ENCODE measurements at regions not wholly inside any gene's neighbourhood (a gene's known extent, or its start where the extent isn't known, plus 50 kb on each side); places are given as distances from the start of the nearest gene placed in this dataset.
"Not testable (repeated sequence)": the region's sequence is repeated elsewhere in the genome, so short reads cannot be mapped to it uniquely, and the experiment has no call there.

DNA sequence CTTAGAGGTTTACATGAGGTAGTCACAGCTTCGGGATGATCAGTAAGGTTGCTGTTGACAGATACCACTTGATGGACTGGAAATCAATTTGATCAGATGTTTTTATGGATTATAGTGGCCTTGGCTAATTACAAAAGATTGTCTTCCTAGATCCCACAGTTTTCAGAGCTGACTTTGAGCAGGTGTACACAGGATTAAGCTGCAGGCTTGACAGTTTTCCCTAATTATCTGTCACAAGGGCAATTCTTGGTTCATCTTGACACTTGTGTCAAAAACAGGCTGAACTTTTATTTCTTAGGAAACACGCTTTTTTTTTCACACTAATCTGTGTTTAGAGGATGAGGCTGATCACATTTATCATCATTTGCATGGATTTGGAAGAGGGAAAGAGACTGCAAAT is 824.0 kb upstream of the PIK3C3 start:
- no peak for DNase-seq (ENCODE audit: low read depth)

DNA sequence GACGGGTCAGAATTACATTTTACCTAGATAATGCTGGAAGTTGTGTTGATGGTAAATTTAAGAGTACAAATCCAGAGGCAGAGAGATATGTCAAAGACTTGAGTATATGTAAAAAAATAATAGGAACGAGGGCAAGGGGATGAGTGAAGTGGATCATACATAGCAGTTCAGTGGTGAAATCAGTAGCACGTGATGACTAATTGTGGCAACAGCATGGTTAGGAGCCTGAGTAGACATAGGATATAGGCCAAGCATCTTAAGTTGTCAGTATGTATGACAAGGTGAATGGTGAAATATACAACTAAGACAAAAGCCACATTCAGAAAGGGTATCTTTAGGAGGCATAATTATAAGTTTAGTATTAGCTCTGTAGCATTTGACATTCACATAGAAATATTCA is 826.5 kb upstream of the PIK3C3 start:
- DNase-seq (ENCODE audit: low read depth), result no peak

DNA sequence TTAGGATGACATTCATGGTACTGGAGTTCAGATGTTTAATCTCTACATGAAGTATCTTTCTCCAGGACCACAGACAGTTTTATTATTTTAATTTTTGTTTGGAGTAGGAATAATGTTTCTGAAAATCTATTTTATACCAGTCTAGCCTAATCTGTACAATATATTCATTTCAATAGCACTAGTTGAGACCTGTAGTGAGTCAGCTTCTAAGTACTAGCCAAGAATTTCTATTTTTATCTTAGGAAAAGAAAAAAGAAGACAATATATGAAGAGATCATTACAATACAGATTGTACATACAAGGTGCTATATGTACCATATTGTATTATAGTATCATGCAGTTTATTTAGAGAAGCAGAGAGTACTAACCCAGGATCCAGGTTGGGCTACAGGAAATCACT is 826.9 kb upstream of the PIK3C3 start:
- DNase-seq (ENCODE audit: low read depth), result no peak

DNA sequence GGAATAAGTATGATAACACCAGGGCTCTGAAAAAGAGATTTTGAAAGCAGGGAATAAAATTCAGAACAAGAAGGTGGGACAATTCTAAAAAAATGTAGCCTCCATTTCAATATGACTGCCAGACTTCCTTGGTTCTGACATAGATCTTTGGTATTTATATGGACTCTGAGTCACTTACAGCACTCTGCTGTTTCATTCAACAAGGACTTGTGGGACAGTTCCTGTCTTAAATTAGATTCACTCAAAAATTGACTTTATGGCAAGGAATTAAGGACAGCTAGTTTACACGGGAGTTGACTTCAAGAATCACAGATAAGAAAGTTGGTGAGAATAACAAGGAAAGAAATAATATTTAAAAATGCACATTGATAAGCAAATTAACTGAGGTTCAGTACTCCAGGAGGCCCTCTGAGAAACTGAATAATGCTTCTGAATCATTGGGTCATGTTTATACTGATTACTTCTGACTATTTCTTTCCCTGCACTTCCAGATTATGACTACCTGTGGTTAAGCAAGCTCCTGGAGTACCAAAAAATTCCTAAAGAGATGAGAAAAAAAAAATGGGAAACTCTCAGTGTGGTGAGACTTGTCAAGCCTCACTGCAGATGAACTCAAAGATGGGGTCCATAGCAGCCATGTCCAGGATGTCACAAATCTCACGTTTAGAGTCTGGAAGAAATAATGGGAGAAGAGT is 828.3 kb upstream of the PIK3C3 start:
- no peak for DNase-seq (ENCODE audit: low read depth)

DNA sequence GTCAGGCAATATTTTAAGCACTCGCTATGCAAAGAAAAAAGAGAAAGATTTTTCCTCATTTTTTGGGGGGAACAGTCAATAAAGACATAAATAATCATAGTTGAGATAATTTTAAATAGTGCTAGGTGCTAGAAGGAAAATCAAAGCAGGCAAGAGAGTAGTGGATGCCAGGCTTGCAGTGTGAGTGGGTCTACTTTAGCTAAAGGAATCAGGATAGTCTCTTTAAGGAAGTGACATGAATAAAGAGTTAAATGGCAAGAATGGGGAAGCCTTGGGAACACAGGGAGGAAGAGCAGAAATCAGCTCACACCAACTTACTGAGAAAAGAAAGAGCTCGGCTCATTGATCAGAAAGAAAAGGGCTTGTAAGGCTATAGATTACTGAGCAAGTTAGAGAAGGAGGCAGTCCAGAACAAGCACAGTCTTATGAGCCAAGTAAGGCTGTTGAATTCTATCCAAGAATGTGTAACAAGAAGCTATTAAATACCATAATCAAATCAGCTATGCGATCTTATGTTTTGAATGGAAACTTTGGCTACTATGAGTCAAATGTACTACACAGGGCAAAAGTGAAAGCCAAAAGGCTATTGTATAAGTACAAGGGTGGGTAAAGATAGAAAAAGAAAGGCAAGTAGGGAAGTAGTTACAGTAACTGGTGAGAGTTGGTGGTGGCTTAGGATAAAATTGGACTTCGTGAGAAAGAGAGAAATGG is 833.8 kb upstream of the PIK3C3 start:
- no peak for DNase-seq (ENCODE audit: low read depth)

DNA sequence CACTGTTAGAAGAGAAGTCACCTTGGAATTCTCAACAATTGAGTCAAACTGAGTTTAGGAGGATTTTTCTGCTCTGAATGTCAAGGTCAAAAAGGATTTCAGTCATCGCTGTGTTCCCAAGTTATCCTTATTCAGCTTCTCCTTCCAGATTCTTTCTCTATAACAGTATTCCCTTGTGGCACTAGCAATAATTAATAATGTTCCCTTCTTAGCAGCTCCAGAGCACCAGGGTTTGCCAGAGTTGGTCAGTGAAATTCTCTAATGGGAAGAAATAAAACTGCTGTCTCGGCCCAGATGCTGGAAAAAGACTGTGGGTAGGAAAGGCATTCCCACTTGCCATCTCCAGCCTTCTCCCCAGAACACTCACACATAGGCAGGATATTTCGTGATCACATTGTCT is 836.0 kb upstream of the PIK3C3 start:
- no peak for DNase-seq (ENCODE audit: low read depth)

DNA sequence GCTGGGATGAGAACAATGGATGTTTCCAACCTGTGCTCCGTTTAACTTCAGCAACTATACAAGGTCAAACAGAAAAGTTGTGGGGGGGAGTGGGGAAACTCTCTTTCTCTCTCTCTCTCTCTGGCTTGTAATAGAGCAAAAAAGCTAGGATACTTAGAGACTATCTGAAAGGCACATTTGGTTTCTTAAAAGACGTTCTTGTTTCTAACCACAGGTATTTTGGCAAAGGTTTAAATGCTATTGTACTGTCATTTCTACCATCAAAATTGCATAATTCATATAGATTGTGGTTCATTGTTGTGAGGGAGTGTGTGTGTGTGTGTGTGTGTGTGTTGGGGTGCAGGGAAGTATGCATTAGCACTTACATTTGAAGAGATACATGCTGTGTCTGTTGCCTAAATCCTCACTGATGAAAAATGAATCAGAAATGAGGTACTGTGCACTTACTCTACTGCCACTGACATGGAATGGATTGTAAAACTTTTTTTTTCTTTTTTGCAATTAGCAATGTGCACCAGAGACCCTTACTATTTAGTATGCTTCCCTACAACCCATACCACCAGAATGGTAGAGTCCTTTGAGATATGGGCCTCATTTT is 841.0 kb upstream of the PIK3C3 start:
- no peak for DNase-seq (ENCODE audit: low read depth)

DNA sequence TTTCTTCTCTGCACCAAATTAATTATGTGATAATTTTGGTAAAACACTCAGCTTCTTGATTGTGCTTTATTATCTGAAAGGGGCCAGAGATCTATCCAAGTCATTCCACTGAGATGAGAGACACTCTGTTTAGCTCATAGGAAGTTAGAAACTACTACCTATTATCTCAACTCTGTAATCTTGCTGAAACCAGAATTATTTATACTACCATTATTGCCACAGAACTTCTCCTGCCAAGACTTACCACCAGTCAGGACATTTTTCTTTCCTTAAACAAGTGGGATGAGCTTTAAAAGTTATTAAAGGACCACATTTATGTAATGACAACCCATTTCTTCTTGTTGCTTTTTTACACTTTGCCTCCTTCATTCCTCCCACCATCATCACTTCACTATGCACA is 855.6 kb upstream of the PIK3C3 start:
- DNase-seq (ENCODE audit: low read depth), result no peak

DNA sequence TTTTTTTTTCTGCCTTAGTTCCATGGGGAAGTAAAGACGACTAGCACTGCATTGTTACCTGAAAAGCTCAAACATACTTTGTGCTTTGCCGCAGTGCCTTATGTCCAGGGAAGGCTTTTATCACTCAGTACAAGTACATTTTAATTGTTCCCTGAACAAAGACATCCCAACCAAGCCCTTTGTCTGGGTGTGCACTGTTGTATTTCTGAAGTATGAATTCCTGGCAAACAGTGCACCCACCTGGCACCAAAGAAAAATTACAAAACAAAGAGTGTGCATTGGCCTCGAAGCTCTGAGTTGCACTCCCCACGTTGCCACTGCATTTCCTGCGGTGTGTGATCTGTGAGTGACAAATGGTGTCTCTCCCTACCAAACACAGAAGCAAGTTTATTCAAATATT is 858.5 kb upstream of the PIK3C3 start:
- no peak for DNase-seq (ENCODE audit: low read depth)

DNA sequence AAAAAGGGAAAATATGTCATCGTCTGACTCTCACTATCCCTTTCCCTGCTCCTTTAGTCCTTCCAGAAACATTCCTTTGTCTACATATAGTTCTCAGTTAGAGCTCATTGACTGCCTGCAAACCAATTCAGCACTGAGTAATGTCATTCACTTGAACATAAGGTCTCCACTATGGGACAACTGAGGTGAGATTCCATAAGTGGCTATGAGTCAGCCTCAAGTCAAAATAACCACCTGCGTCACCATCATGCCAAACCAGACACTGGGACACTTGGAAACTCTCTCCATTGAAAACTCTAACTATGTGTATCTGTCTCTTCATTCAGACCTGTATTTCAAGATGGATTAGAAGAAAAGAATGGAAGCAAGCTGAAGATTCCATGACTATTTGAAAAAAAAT is 878.0 kb upstream of the PIK3C3 start:
- no peak for DNase-seq (ENCODE audit: low read depth)

DNA sequence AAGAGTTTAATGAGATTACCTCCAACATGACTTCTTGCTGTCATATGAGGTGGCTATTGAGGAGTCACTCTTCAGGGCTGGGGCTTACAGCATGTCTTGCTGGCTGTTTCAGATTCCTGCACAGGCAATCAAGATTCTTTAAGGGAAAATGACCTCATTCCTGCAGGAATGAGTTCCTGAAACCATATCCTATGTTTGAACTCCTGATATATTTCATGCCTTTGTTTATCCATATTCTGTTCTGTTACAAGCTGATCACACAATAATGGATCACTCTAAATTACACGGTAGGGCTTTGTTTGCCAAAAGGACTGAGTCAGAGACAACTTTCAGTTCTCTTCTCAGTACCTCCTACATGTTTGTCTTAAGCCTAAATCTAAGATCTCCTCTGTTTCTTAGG is 879.8 kb upstream of the PIK3C3 start:
- DNase-seq (ENCODE audit: low read depth), result no peak

DNA sequence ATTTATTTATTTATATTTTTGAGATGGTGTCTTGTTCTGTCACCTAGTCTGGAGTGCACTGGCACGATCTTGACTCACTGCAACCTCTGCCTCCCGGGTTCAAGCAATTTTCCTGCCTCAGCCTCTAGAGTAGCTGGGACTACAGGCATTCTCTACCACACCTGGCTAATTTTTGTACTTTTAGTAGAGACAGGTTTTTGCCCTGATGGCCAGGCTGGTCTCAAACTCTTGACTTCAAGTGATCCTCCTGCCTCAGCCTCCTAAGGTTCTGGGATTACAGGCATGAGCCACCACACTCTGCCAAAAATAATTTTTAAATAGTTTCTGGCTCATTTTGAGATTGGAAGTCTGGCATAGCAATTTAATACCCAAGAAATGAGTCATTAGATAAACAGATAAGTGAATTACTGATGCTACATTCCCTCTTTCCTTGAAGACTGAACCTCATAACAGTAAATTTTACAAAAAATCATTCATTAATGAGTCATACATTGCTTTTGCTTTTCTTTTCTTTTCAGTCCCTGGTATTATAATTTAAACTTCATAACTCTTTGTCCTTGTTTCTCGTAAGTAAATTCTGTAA is 881.6 kb upstream of the PIK3C3 start:
- DNase-seq (ENCODE audit: low read depth), result no peak

DNA sequence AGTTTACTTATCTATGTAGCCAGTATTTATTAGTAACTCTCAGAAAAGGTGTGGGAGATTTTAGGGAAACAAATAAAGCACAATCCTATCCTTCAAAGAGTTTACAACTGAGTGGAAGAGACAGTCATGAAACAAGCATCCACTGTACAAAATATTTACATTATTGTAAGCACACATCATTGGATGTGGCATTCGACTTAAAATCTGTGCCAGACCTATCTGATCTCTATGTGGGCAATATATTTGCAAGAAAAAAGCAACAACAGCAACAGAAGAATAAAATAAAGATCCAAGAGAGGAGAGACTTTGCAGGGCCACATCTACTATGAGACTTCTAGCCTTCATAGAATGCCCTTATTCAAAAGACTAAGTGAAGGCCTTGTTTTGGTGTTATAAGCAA is 882.1 kb upstream of the PIK3C3 start:
- no peak for DNase-seq (ENCODE audit: low read depth)

DNA sequence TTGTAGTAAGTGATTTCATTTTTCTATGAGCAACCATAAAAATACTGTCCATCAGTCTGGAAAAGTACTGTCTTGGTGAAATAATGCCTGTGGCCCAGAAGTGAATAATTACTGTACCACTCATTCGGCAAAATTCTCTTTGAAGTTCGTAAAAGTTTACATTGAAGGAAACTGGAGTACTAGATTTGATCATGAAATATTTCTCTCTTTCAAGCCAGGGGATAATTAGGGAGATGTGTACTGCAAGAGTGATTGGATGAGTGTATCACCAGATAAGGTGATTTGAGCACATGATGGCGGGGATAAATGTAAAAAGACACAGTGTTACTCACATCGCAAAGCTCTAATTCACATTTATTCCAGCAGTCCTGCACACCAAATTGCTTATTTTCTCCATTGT is 883.2 kb upstream of the PIK3C3 start:
- no peak for DNase-seq (ENCODE audit: low read depth)

DNA sequence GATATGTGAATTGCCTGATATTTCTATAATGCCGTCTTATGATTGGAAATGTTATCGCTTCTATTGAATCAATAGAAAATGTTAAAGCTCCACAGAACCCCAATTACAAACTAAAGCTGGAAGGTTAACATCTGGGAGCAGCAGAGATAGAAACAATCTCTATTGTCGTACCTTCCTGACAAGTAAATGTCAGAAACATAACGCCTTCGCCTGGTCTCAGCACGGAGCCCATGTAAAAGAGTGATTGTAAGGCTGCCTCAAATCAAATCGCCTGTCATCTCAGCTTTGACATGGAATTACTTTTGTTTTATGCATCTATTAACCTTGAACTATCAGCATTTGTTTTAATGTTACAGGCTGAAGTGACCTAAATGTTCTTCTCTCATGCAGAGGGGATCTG is 885.9 kb upstream of the PIK3C3 start:
- no peak for DNase-seq (ENCODE audit: low read depth)

DNA sequence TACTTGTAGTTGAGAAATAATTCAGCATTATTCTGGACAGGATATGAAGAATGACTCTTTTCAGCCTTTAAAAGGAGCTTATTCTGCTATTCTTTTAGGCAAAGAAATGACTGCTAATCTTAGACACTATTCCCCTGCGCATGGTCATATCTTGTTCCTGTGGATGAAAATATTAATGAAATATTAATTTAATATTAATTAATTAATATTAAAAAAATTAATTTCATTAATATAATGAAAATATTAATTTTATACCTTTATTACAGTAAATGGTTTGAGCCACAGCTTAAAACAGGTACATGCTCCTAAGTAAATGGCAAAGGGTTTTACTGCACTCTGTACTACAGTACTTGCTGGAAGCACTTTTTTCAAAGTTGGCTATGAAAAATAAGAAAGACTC is 890.1 kb upstream of the PIK3C3 start:
- DNase-seq (ENCODE audit: low read depth), result no peak

DNA sequence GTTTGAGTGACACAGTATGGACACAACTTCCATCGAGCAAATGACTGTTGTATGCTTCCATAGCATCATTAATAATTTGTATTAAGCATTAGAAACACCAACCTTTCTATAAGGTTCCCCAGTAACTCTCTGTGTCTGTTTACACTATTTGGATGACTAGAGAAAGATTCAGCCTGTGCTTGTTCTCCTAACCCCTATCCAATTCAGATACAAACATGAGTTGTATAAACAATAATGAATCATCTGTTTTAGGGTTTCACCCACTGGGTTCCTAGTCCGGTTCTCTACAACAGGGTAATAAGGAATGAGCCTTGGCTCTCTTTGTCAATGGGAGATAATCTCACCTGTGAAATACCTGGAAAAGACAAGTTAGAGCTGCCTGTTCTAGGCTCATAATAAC is 894.1 kb upstream of the PIK3C3 start:
- DNase-seq (ENCODE audit: low read depth), result no peak

DNA sequence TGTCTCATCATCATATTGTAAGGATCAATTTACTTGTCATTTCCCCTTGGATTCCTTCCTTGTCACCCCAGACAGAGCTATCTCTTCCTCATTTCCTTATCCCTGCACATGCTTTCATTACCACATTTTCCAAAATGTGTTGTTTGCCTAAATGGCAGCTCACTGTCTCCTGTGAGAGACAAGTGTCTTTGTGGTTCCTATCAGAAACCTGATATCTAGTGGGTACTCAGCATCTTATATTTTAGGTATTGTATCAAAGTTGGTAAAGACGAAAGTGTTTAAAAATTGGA is 896.0 kb upstream of the PIK3C3 start:
- DNase-seq (ENCODE audit: low read depth), result no peak

DNA sequence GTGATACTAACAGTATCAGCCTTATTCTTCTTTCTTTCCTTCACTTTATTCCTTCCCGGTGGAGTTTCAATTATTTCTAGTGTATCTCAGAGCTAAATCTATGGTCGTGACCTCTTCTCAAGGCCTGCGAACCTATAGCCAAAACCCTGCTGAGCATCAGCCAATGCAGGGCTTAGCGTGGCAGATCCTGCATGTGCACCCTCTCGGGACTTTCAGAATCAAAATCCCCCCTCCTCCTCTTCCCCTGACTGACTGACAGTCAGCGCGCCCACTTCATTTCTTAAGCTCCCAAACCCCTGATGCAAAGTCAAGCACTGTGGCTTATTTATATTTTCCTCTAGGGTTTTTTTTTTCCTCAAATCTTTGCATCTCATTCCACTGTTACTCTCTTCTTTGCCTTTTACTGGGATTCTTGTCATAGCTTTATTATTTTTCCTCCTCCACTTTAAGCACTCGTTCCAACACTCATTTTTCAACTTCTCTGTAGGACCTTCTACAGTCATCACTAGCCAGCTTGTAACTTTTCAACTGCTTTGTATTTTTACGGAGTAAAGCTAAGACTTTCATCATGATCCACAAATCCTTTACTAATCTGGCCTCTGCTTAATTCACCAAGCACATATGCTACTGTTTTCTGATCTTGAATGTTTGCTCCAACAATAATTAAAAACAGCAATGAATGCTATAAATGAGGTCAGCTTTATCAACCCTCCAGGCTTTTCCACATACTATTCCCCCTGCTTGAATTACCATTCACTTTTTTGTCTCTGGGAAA is 896.5 kb upstream of the PIK3C3 start:
- DNase-seq (ENCODE audit: low read depth), result no peak

DNA sequence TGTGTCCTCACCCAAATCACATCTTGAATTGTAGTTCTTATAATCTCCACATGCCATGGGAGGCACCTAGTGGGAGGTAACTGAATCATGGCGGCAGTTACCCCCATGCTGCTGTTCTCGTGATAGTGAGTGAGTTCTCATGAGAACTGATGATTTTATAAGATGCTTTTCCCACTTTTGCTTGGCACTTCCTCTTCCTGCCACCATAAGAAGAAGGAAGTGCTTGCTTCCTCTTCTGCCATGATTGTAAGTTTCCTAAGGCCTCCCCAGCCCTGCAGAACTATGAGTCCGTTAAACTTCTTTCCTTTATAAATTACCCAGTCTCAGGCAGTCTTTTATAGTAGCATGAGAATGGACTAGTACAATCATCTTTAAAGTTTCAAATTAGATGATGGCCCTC is 902.4 kb upstream of the PIK3C3 start:
- no peak for DNase-seq (ENCODE audit: low read depth)

DNA sequence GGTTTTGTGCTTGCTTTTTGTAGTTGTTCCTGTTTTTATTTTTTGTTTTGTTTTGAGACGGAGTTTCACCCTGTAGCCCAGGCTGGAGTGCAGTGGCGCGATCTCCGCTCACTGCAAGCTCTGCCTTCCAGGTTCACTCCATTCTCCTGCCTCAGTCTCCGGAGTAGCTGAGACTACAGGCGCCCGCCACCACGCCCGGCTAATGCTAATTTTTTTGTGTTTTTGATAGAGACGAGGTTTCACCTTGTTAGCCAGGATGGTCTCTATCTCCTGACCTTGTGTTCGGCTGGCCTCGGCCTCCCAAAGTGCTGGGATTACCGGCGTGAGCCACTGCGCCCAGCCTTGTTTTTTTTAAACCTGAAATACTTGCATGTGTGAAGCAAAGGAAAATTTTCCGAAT is 908.8 kb upstream of the PIK3C3 start:
- DNase-seq (ENCODE audit: low read depth), result not testable (repeated sequence)

DNA sequence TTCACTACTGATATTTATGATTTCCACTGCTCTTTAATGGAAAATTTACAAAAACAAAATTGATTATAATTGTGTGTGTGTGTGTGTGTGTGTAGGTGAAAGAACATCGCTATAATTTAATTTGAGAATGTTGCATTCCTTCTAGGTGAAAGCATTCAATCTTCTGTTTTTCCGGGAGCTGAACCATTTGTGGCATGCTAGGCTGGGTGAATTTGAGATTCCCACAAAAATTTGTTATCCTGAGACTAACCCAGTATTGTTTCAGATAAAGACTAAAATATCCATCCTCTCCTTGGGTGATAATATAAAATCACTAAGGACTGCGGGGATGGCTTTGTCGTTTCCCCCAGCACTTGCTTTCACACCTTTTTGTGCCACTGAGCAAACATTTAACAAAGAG is 911.2 kb upstream of the PIK3C3 start:
- DNase-seq (ENCODE audit: low read depth), result no peak

DNA sequence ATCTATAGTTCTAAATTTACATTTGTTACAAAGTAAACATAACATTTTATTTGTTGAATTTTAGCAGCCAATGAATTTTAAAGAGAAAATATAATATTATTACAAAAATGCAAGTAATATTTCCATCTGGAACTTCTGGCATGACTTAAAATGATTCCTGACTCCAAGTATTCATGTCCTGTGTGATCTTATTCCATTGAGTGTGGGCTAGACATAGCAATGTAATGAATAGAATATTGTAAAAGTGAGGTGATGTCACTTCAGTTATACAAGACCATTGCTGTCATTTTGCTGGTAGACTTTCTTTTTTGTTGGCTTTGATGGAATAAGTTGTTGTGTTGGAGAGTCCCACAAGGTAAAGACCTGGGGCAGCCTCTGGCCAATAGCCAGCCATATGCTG is 912.2 kb upstream of the PIK3C3 start:
- no peak for DNase-seq (ENCODE audit: low read depth)
